Tibial nerve (tissue), 4 donors: ENCODE measurements at regions not wholly inside any gene's neighbourhood (a gene's known extent, or its start where the extent isn't known, plus 50 kb on each side); places are given as distances from the start of the nearest gene placed in this dataset.

Experiments
- DNase-seq, 2 donors: peaks; one replicate each; pipeline ENCODE4 v3.0.0-alpha.2; 2019; ENCODE audit warnings: low spot score in 2 of 2
- H3K27ac ChIP-seq, 4 donors: fragments of 200-600 bp; sonication (generic) in 3 of 4; one replicate each; pipeline ENCODE4 v1.5.1; 2017 to 2019; ENCODE audit warnings: mild to moderate bottlenecking in 1 of 4
- H3K27me3 ChIP-seq, 2 donors: fragments of 200-600 bp; sonication (generic) in 1 of 2; one replicate each; pipeline versions ENCODE4 v1.5.1 to v1.6.0; 2017 to 2019
- H3K36me3 ChIP-seq, 3 donors: fragments of 200-600 bp; sonication (generic); one replicate each; pipeline ENCODE4 v1.5.1; 2018 to 2019
- H3K4me1 ChIP-seq, 4 donors: fragments of 200-600 bp; sonication (generic) in 3 of 4; one replicate each; pipeline ENCODE4 v1.5.1; 2017 to 2019
- H3K4me3 ChIP-seq, 4 donors: fragments of 200-600 bp; sonication (generic) in 3 of 4; one replicate each; pipeline ENCODE4 v1.5.1; 2017 to 2019; ENCODE audit warnings: mild to moderate bottlenecking in 1 of 4, moderate library complexity in 1 of 4
- H3K9me3 ChIP-seq, 4 donors: fragments of 200-600 bp; sonication (generic) in 3 of 4; one replicate each; pipeline ENCODE4 v1.5.1; 2017 to 2019
- CTCF ChIP-seq, 5 experiments: fragments of 200-600 bp in 3 of 5; fragments of 450-650 bp in 2 of 5; sonication (generic) in 3 of 5; IDR thresholded peaks; one replicate each; pipeline ENCODE4 v1.5.1; 2016 to 2019; ENCODE audit warnings: antibody characterized with exemption in 5 of 5, mild to moderate bottlenecking in 3 of 5, moderate library complexity in 2 of 5
- EP300 ChIP-seq, 2 donors: sonication (generic); formaldehyde crosslinking; IDR thresholded peaks; one replicate each; pipeline ENCODE4 v1.6.1; 2017; ENCODE audit warnings: antibody characterized with exemption in 2 of 2, mild to moderate bottlenecking in 1 of 2
- POLR2A ChIP-seq, 2 donors: fragments of 450-650 bp; IDR thresholded peaks; one replicate each; pipeline ENCODE4 v1.6.1; 2017; ENCODE audit warnings: antibody characterized with exemption in 2 of 2, mild to moderate bottlenecking in 2 of 2, moderate library complexity in 2 of 2
- WGBS, 2 donors: methylation state at CpG; one replicate each; pipeline ENCODE4 v1.1.5; 2018; 5-methylcytosine and 5-hydroxymethylcytosine counted together

GRCh38 chr22:46026899-46027210 is 49.9 kb upstream of the WNT7B start:
- H3K9me3 ChIP-seq = no peaks in the 10 kb centered on the region
- peak overlapping the region; percentile 44 to 91 (median 82) for H3K27ac ChIP-seq
- WGBS, 2 donors = 32 to 34% methylated on average over 3 of the region's 3 CpGs
- TF ChIP-seq EP300 (IDR thresholded peaks at IDR 0.05) (no peak), POLR2A (IDR thresholded peaks at IDR 0.05) (no peak), CTCF (IDR thresholded peaks at IDR 0.05) (no peak)
- H3K36me3 ChIP-seq = no peaks in the 10 kb centered on the region
- no peaks in the 10 kb centered on the region for H3K27me3 ChIP-seq
- no peak for DNase-seq
- H3K4me3 ChIP-seq = peak overlapping the region; percentile 27 to 61 (median 37)
- H3K4me1 ChIP-seq = peaks cover 0 to 19% (median 9%) of the 10 kb centered on the region in 4 donors

GRCh38 chr22:46027211-46028105 is 50.5 kb upstream of the WNT7B start:
- Histone ChIP-seq H3K9me3 (no peaks in the 10 kb centered on the region), H3K27ac (peak overlapping the region; percentile 44 to 91 (median 82)), H3K27me3 (no peaks in the 10 kb centered on the region), H3K36me3 (no peaks in the 10 kb centered on the region), H3K4me1 (peaks cover 0 to 25% (median 9%) of the 10 kb centered on the region in 4 donors), H3K4me3 (peak overlapping the region; percentile 27 to 61 (median 37))
- peak in 1 of 2 donors; percentile 40 for DNase-seq
- peak in 1 of 2 donors; percentile 54 for TF ChIP-seq EP300 (IDR thresholded peaks at IDR 0.05)
- peak in 3 of 5 experiments; percentile 22 to 62 (median 52) for TF ChIP-seq CTCF (IDR thresholded peaks at IDR 0.05)
- peak in 1 of 2 donors; percentile 35 for TF ChIP-seq POLR2A (IDR thresholded peaks at IDR 0.05)
- 7 to 21% methylated on average over 2 to 86 of the region's 89 CpGs for WGBS, 2 donors

GRCh38 chr22:46028106-46028991 is 51.4 kb upstream of the WNT7B start:
- 68 to 82% methylated on average over 15 of the region's 16 CpGs for WGBS, 2 donors
- DNase-seq = peak in 1 of 2 donors; percentile 12
- peak overlapping the region in 1 of 4 donors; percentile 21 for H3K4me3 ChIP-seq

GRCh38 chr22:46029036-46029435 is 52.1 kb upstream of the WNT7B start:
- no peak overlapping the region for H3K4me3 ChIP-seq
- H3K9me3 ChIP-seq = no peaks in the 10 kb centered on the region
- no peaks in the 10 kb centered on the region for H3K27me3 ChIP-seq
- H3K4me1 ChIP-seq = peaks cover 0 to 38% (median 9%) of the 10 kb centered on the region in 4 donors
- no peak for TF ChIP-seq CTCF (IDR thresholded peaks at IDR 0.05)
- no peak for TF ChIP-seq EP300 (IDR thresholded peaks at IDR 0.05)
- no peak for TF ChIP-seq POLR2A (IDR thresholded peaks at IDR 0.05)
- no peaks in the 10 kb centered on the region for H3K36me3 ChIP-seq
- 92 to 95% methylated on average over 8 of the region's 8 CpGs for WGBS, 2 donors
- peak overlapping the region in 2 of 4 donors; percentile 28 to 84 for H3K27ac ChIP-seq
- no peak for DNase-seq

More at GRCh38 chr22:46028106-46028991, 51.4 kb upstream of the WNT7B start:
- no peaks in the 10 kb centered on the region for H3K27me3 ChIP-seq
- TF ChIP-seq EP300 (IDR thresholded peaks at IDR 0.05) (no peak), POLR2A (IDR thresholded peaks at IDR 0.05) (no peak), CTCF (IDR thresholded peaks at IDR 0.05) (no peak)
- H3K27ac ChIP-seq = peak overlapping the region; percentile 44 to 91 (median 82)
- H3K4me1 ChIP-seq = peaks cover 0 to 31% (median 9%) of the 10 kb centered on the region in 4 donors
- H3K9me3 ChIP-seq = no peaks in the 10 kb centered on the region
- no peaks in the 10 kb centered on the region for H3K36me3 ChIP-seq
